ENCODE measurements at regions not wholly inside any gene's neighbourhood (a gene's known extent, or its start where the extent isn't known, plus 50 kb on each side); places are given as distances from the start of the nearest gene placed in this dataset.
A peak's percentile ranks its signal among the peaks of the same experiment; 100 is the strongest.

GRCh38 chr18:75931079-75931478, 503.6 kb upstream of the SMIM21 start:
- H3K9me3 ChIP-seq: no peaks in the 10 kb centered on the region
- no peaks in the 10 kb centered on the region for H3K36me3 ChIP-seq
- no peaks in the 10 kb centered on the region for H3K4me1 ChIP-seq
- no peak for TF ChIP-seq CTCF (IDR thresholded peaks at IDR 0.05)
- intact Hi-C loops (cut with DNase I): no loop called here
- H3K4me3 ChIP-seq: no peak overlapping the region
- H3K27me3 ChIP-seq (ENCODE audit: low read depth): no peaks in the 10 kb centered on the region
- H3K27ac ChIP-seq: no peak overlapping the region
- ATAC-seq (no peak), DNase-seq (no peak)

GRCh38 chr18:75928706-75929105, 501.2 kb upstream of the SMIM21 start:
- no peak overlapping the region for H3K4me3 ChIP-seq
- intact Hi-C loops (cut with DNase I): no loop called here
- H3K27me3 ChIP-seq (ENCODE audit: low read depth): no peaks in the 10 kb centered on the region
- no peaks in the 10 kb centered on the region for H3K4me1 ChIP-seq
- no peak overlapping the region for H3K27ac ChIP-seq
- H3K9me3 ChIP-seq: no peaks in the 10 kb centered on the region
- H3K36me3 ChIP-seq: no peaks in the 10 kb centered on the region
- DNase-seq (no peak), ATAC-seq (no peak)
- TF ChIP-seq CTCF (IDR thresholded peaks at IDR 0.05): no peak

- DNase-seq (no peak), ATAC-seq (no peak)
- Histone ChIP-seq H3K36me3 (no peaks in the 10 kb centered on the region), H3K9me3 (no peaks in the 10 kb centered on the region), H3K4me1 (no peaks in the 10 kb centered on the region), H3K27ac (no peak overlapping the region), H3K4me3 (no peak overlapping the region), H3K27me3 (ENCODE audit: low read depth) (no peaks in the 10 kb centered on the region)
- TF ChIP-seq CTCF (IDR thresholded peaks at IDR 0.05): no peak
- intact Hi-C loops (cut with DNase I): no loop called here
These were observed 500.3 kb upstream of the SMIM21 start for GRCh38 chr18:75927791-75928190.

GRCh38 chr18:75926811-75927210, 499.3 kb upstream of the SMIM21 start:
- Histone ChIP-seq H3K36me3 (no peaks in the 10 kb centered on the region), H3K27ac (no peak overlapping the region), H3K4me3 (no peak overlapping the region), H3K27me3 (ENCODE audit: low read depth) (no peaks in the 10 kb centered on the region), H3K4me1 (no peaks in the 10 kb centered on the region), H3K9me3 (no peaks in the 10 kb centered on the region)
- TF ChIP-seq CTCF (IDR thresholded peaks at IDR 0.05): no peak
- no peak for DNase-seq
- intact Hi-C loops (cut with DNase I): no loop called here
- no peak for ATAC-seq

- Histone ChIP-seq H3K36me3 (no peaks in the 10 kb centered on the region), H3K4me3 (no peak overlapping the region), H3K27ac (no peak overlapping the region), H3K4me1 (no peaks in the 10 kb centered on the region), H3K9me3 (no peaks in the 10 kb centered on the region), H3K27me3 (ENCODE audit: low read depth) (no peaks in the 10 kb centered on the region)
- intact Hi-C loops (cut with DNase I): no loop called here
- ATAC-seq (peak; percentile 90 to 93), DNase-seq (peak; percentile 55)
- no peak for TF ChIP-seq CTCF (IDR thresholded peaks at IDR 0.05)
These were observed 495.7 kb upstream of the SMIM21 start for GRCh38 chr18:75923169-75923568.

- intact Hi-C loops (cut with DNase I): no loop called here
- DNase-seq: no peak
- peaks cover 14% of the 10 kb centered on the region for H3K27me3 ChIP-seq (ENCODE audit: low read depth)
- H3K27ac ChIP-seq: no peak overlapping the region
- TF ChIP-seq CTCF (IDR thresholded peaks at IDR 0.05): no peak
- ATAC-seq: peak in 1 of 2 donors; percentile 16
- no peaks in the 10 kb centered on the region for H3K36me3 ChIP-seq
- H3K4me1 ChIP-seq: no peaks in the 10 kb centered on the region
- no peaks in the 10 kb centered on the region for H3K9me3 ChIP-seq
- peak overlapping the region; percentile 46 for H3K4me3 ChIP-seq
These were observed 489.1 kb upstream of the SMIM21 start for GRCh38 chr18:75916624-75916982.

All from lower lobe of right lung (tissue), 2 donors.